ENCODE measurements at regions not wholly inside any gene's neighbourhood (a gene's known extent, or its start where the extent isn't known, plus 50 kb on each side); places are given as distances from the start of the nearest gene placed in this dataset.
A peak's percentile ranks its signal among the peaks of the same experiment; 100 is the strongest.

DNA sequence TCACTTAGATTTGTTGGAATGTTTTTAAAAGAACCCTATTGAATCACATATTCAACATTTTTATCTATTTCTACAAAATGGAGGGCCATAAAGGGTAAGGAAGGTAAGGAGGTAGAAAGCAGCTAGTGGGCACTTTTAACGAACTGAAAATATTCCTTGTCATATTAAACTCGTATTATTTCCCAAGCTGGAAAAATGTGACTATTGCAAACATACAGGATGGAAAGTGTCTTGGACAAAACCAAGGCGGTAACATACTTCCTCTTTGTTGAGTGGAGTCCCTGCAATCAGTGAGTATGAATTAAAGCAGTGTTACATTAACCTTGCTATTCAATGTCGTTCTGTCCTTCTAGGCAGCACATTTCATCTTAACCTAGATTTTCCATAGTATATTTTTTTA is 165.6 kb downstream of the RCN1 start:
- TF ChIP-seq, protein P1, sequence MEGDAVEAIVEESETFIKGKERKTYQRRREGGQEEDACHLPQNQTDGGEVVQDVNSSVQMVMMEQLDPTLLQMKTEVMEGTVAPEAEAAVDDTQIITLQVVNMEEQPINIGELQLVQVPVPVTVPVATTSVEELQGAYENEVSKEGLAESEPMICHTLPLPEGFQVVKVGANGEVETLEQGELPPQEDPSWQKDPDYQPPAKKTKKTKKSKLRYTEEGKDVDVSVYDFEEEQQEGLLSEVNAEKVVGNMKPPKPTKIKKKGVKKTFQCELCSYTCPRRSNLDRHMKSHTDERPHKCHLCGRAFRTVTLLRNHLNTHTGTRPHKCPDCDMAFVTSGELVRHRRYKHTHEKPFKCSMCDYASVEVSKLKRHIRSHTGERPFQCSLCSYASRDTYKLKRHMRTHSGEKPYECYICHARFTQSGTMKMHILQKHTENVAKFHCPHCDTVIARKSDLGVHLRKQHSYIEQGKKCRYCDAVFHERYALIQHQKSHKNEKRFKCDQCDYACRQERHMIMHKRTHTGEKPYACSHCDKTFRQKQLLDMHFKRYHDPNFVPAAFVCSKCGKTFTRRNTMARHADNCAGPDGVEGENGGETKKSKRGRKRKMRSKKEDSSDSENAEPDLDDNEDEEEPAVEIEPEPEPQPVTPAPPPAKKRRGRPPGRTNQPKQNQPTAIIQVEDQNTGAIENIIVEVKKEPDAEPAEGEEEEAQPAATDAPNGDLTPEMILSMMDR (IDR thresholded peaks at IDR 0.05; ENCODE audit: insufficient read depth, low read depth, low read length, missing control alignments) = no peak
- H3K4me3 ChIP-seq (ENCODE audit: low read length) = no peak overlapping the region
- no peak for DNase-seq (ENCODE audit: low read depth)

DNA sequence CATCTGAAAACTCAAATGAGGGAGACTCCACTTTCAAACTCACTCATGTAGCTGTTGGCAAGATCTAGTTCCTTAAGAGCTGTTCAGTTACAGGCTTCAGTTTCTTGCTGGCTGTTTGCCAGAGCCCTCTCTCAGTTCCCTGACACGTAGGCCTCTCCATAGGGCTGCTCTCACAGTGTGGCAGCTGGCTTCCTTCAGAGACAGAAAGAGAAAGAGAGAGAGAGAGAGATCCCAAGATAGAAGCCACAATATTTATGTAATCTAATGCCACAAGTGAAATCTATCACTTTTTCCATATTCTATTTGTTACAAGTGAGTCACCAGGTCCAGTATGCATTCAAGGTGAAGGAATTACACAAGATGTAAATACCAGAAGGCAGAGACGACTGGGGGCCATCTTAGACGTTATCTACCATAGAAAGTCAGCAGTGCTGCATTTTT is 168.8 kb downstream of the RCN1 start:
- no peak overlapping the region for H3K4me3 ChIP-seq (ENCODE audit: low read length)
- peak; percentile 21 for DNase-seq (ENCODE audit: low read depth)
- TF ChIP-seq, protein P1 (IDR thresholded peaks at IDR 0.05; ENCODE audit: insufficient read depth, low read depth, low read length, missing control alignments) = no peak

DNA sequence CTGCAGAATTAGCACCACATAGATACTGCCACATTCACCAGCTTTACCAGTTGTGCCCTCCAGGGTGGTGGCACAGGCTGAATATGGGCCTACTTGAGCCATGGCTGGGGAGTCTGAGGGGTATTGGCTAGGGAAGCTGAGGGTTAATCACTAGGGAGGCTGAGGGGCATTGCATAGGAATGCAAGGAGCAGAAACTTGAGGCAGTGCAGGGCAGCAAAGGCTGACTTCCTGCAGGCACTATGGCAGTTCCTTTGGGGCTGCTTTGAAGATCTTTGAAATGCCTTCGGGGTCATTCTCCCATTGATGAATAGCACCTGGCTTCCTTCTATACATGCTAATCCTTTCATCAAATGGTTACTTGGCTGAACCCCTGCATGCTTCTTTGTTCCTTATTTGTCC is 171.5 kb downstream of the RCN1 start:
- no peak overlapping the region for H3K4me3 ChIP-seq (ENCODE audit: low read length)
- no peak for DNase-seq (ENCODE audit: low read depth)
- TF ChIP-seq, protein P1 (IDR thresholded peaks at IDR 0.05; ENCODE audit: insufficient read depth, low read depth, low read length, missing control alignments) = no peak

DNA sequence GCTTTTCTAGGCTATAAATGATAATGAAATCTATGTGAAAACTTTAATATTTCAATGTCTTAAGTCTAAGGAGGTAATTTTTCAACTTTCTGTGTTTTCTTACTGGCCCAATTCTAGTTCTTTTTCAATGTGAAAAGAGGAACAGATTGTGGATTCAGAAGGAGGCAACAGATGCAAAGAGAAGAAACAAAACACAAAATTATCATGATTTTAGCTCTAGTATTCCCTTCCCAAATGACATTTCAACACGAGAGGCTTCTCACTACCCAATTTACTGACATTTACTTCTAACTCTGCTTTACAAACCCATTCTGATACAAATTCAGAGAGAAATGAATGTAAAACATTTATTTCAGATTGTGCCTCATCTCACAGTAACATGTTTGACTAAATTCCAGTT is 169.4 kb downstream of the WT1 start:
- no peak overlapping the region for H3K4me3 ChIP-seq (ENCODE audit: low read length)
- no peak for DNase-seq (ENCODE audit: low read depth)
- TF ChIP-seq, protein P1 (IDR thresholded peaks at IDR 0.05; ENCODE audit: insufficient read depth, low read depth, low read length, missing control alignments) = no peak

DNA sequence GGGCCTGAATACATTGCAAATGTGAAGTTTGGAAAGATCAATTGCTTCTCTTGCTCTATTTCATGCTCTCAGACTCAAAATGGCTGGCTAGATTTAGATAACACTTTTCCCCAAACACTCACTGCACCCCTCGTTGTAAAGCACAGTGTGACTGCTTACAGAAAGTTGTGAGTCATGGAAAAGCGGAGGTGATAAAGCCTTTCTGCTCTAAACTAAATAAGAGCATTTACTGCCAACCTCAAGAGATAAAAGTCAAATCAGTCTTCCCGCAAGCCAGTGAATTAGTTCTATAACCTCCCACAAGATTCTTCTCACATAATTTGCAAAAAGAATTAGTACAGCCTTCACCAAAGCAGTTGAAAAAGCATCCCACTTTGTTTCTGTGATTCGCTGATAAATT is 168.7 kb downstream of the WT1 start:
- H3K4me3 ChIP-seq (ENCODE audit: low read length) = no peak overlapping the region
- TF ChIP-seq, protein P1 (IDR thresholded peaks at IDR 0.05; ENCODE audit: insufficient read depth, low read depth, low read length, missing control alignments) = no peak

DNA sequence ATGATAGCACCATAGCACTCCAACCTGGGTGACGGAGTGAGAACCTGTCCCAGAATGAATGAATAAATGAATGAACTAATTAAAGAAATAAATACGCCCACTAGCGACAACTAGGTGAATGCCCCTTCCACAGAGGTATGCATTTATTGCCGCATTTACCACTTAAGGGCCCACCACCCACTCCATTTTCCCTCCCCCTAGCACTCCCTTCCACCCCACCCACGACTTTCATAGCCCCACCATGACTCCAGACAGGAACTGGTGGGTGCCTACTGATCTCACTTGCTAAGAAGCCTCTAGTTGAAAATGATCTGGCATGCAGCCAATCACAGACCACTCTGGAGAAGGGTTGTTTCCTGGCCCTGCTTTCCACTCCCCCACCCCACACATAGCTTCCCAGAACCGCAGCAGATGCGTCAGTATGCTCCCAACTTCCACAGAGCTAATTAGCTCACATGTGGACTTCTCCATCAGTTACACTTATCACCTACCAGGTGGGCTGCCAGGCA is 167.6 kb downstream of the WT1 start:
- DNase-seq (ENCODE audit: low read depth) = no peak
- TF ChIP-seq, protein P1 (IDR thresholded peaks at IDR 0.05; ENCODE audit: insufficient read depth, low read depth, low read length, missing control alignments) = no peak
- no peak overlapping the region for H3K4me3 ChIP-seq (ENCODE audit: low read length)

More for the DNA sequence above, 168.7 kb downstream of the WT1 start:
- no peak for DNase-seq (ENCODE audit: low read depth)

DNA sequence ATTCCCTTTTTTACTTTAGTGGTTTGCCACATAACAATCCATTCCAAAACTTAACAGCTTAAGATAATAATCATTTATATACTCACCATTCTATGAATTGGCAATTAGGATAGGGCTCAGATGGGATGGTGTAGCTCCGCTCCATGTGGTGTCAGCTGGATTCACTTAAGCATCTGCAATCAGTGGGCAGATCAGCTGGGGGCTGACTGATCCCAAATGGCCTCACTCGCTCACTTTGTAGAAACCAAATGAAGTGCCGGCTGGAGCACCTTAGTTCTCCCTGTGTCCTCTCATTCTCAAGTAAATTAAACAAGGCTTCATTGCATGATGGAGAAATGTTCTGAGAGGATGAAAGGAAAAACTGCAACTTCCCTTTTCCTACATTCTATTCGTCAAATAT is 161.4 kb downstream of the WT1 start:
- H3K4me3 ChIP-seq (ENCODE audit: low read length) = no peak overlapping the region
- DNase-seq (ENCODE audit: low read depth) = no peak
- TF ChIP-seq, protein P1 (IDR thresholded peaks at IDR 0.05; ENCODE audit: insufficient read depth, low read depth, low read length, missing control alignments) = no peak

All from epithelial cell of esophagus (primary cell).